Lower leg skin (tissue), 3 donors: ENCODE measurements at regions not wholly inside any gene's neighbourhood (a gene's known extent, or its start where the extent isn't known, plus 50 kb on each side); places are given as distances from the start of the nearest gene placed in this dataset.

Experiments used
- CTCF ChIP-seq, 3 donors: fragments of 450-650 bp; IDR thresholded peaks; one replicate each; pipeline ENCODE4 v1.5.1; 2016; ENCODE audit warnings: antibody characterized with exemption in 3 of 3, mild to moderate bottlenecking in 3 of 3, moderate library complexity in 2 of 3
- POLR2A ChIP-seq, 2 donors: fragments of 450-650 bp; IDR thresholded peaks; one replicate each; pipeline ENCODE4 v1.6.1; 2016 to 2017; ENCODE audit warnings: antibody characterized with exemption in 2 of 2, mild to moderate bottlenecking in 1 of 2, moderate library complexity in 1 of 2

GRCh38 chr2:183488421-183488820, 364.2 kb downstream of the NUP35 start:
- no peak for TF ChIP-seq CTCF (IDR thresholded peaks at IDR 0.05)
- no peak for TF ChIP-seq POLR2A (IDR thresholded peaks at IDR 0.05)
